Thoracic aorta (tissue), 2 donors: ENCODE measurements at regions not wholly inside any gene's neighbourhood (a gene's known extent, or its start where the extent isn't known, plus 50 kb on each side); places are given as distances from the start of the nearest gene placed in this dataset.

Experiments used
- ATAC-seq: fragments of 150-250 bp; one replicate; pipeline ENCODE4 v1.8.0; 2017; ENCODE audit warnings: low read depth; ENCODE audit not compliant: insufficient number of reproducible peaks, low FRiP score
- DNase-seq: peaks from one replicate; pipeline ENCODE4 v3.0.0-alpha.2; 2020; ENCODE audit warnings: low spot score
- H3K27ac ChIP-seq, 2 donors: fragments of 200-600 bp; sonication (generic); 1 replicate in 1 of 2; 2 replicates in 1 of 2; pipeline ENCODE4 v1.5.1; 2016; ENCODE audit warnings: mild to moderate bottlenecking in 2 of 2, moderate library complexity in 2 of 2
- H3K27me3 ChIP-seq: fragments of 200-600 bp; sonication (generic); replicated peaks from 2 replicates; pipeline ENCODE4 v1.6.0; 2016; ENCODE audit warnings: mild to moderate bottlenecking; ENCODE audit not compliant: insufficient read depth
- H3K36me3 ChIP-seq: fragments of 200-600 bp; sonication (generic); one replicate; pipeline ENCODE4 v1.5.1; 2016
- H3K4me1 ChIP-seq, 2 donors: fragments of 200-600 bp; sonication (generic); 1 replicate in 1 of 2; 2 replicates in 1 of 2; pipeline versions ENCODE4 v1.5.1 to v1.6.0; 2016; ENCODE audit warnings: low read depth in 2 of 2, mild to moderate bottlenecking in 1 of 2; ENCODE audit not compliant: control insufficient read depth in 1 of 2
- H3K4me3 ChIP-seq: fragments of 200-600 bp; sonication (generic); 2 replicates; pipeline ENCODE4 v1.5.1; 2016; ENCODE audit warnings: mild to moderate bottlenecking
- H3K9me3 ChIP-seq: fragments of 200-600 bp; sonication (generic); 2 replicates; pipeline ENCODE4 v1.5.1; 2016
- CTCF ChIP-seq: fragments of 200-600 bp; sonication (generic); IDR thresholded peaks from one replicate; pipeline ENCODE4 v1.5.1; 2019; ENCODE audit warnings: antibody characterized with exemption

- DNase-seq (no peak), ATAC-seq (no peak)
- Histone ChIP-seq H3K4me3 (no peak overlapping the region), H3K27ac (no peak overlapping the region), H3K4me1 (no peaks in the 10 kb centered on the region), H3K27me3 (no peaks in the 10 kb centered on the region), H3K36me3 (no peaks in the 10 kb centered on the region), H3K9me3 (no peaks in the 10 kb centered on the region)
- TF ChIP-seq CTCF = no peak
Measured at GRCh38 chr13:87356314-87356713, 314.9 kb upstream of the SLITRK5 start.

GRCh38 chr13:87358319-87358718 is 312.9 kb upstream of the SLITRK5 start:
- Histone ChIP-seq H3K9me3 (no peaks in the 10 kb centered on the region), H3K4me3 (no peak overlapping the region), H3K27ac (no peak overlapping the region), H3K27me3 (no peaks in the 10 kb centered on the region), H3K4me1 (no peaks in the 10 kb centered on the region), H3K36me3 (no peaks in the 10 kb centered on the region)
- ATAC-seq = no peak
- no peak for DNase-seq
- no peak for TF ChIP-seq CTCF

GRCh38 chr13:87361216-87361615 is 310.0 kb upstream of the SLITRK5 start:
- TF ChIP-seq CTCF = no peak
- Histone ChIP-seq H3K36me3 (no peaks in the 10 kb centered on the region), H3K27me3 (no peaks in the 10 kb centered on the region), H3K27ac (no peak overlapping the region), H3K4me3 (no peak overlapping the region), H3K4me1 (no peaks in the 10 kb centered on the region), H3K9me3 (no peaks in the 10 kb centered on the region)
- DNase-seq = no peak
- no peak for ATAC-seq

GRCh38 chr13:87368639-87369038 is 302.5 kb upstream of the SLITRK5 start:
- DNase-seq = no peak
- Histone ChIP-seq H3K36me3 (no peaks in the 10 kb centered on the region), H3K4me1 (no peaks in the 10 kb centered on the region), H3K4me3 (no peak overlapping the region), H3K27me3 (no peaks in the 10 kb centered on the region), H3K9me3 (no peaks in the 10 kb centered on the region), H3K27ac (no peak overlapping the region)
- ATAC-seq = no peak
- no peak for TF ChIP-seq CTCF

GRCh38 chr13:87376081-87376480 is 295.1 kb upstream of the SLITRK5 start:
- ATAC-seq (no peak), DNase-seq (no peak)
- Histone ChIP-seq H3K4me1 (no peaks in the 10 kb centered on the region), H3K9me3 (no peaks in the 10 kb centered on the region), H3K36me3 (no peaks in the 10 kb centered on the region), H3K27ac (no peak overlapping the region), H3K4me3 (no peak overlapping the region), H3K27me3 (no peaks in the 10 kb centered on the region)
- TF ChIP-seq CTCF = no peak
